ENCODE measurements at regions not wholly inside any gene's neighbourhood (a gene's known extent, or its start where the extent isn't known, plus 50 kb on each side); places are given as distances from the start of the nearest gene placed in this dataset.

DNA sequence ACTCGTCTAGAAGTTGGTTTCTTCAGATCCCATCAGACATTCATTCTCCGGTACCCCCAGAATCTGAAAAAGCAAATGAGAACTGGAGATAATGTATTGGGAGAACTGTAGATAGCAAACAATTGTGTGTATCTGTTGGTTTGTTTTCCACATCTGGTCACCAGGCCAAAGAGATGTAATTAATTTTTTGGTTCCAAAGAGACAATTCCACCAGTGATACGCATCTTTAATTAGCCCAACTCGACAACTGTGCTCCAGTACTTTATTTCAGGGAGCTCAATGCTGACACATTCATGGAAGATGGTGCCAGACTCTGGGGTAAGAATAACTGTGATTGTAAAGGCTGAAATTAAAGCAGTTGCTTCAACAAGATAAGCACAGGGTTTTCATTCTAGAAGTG is 74.5 kb downstream of the NPTX2 start:
- no peak for DNase-seq (ENCODE audit: low spot score)
- TF ChIP-seq, protein P1, sequence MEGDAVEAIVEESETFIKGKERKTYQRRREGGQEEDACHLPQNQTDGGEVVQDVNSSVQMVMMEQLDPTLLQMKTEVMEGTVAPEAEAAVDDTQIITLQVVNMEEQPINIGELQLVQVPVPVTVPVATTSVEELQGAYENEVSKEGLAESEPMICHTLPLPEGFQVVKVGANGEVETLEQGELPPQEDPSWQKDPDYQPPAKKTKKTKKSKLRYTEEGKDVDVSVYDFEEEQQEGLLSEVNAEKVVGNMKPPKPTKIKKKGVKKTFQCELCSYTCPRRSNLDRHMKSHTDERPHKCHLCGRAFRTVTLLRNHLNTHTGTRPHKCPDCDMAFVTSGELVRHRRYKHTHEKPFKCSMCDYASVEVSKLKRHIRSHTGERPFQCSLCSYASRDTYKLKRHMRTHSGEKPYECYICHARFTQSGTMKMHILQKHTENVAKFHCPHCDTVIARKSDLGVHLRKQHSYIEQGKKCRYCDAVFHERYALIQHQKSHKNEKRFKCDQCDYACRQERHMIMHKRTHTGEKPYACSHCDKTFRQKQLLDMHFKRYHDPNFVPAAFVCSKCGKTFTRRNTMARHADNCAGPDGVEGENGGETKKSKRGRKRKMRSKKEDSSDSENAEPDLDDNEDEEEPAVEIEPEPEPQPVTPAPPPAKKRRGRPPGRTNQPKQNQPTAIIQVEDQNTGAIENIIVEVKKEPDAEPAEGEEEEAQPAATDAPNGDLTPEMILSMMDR (IDR thresholded peaks at IDR 0.05; ENCODE audit: extremely low read depth, missing control alignments): no peak

DNA sequence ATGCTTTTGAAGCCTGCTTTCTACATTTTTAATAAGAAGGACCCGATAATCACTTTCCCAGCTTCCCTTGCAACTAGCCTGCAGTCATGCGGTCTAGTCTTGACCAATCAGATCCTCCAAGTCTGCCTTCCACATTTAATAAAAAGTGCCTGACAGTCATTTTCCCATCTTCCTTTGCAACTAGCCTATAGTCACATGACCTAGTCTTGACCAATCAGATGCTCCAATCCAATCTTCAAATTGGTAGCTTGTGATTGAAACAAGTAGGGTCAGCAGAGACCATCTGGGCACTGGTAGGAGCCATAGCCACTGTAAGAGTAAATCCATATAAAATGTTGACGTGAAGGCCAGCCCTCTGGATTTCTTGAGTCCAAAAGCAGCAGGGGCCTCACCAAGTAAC is 80.0 kb downstream of the NPTX2 start:
- DNase-seq (ENCODE audit: low spot score): no peak
- TF ChIP-seq, protein P1 (IDR thresholded peaks at IDR 0.05; ENCODE audit: extremely low read depth, missing control alignments): no peak

DNA sequence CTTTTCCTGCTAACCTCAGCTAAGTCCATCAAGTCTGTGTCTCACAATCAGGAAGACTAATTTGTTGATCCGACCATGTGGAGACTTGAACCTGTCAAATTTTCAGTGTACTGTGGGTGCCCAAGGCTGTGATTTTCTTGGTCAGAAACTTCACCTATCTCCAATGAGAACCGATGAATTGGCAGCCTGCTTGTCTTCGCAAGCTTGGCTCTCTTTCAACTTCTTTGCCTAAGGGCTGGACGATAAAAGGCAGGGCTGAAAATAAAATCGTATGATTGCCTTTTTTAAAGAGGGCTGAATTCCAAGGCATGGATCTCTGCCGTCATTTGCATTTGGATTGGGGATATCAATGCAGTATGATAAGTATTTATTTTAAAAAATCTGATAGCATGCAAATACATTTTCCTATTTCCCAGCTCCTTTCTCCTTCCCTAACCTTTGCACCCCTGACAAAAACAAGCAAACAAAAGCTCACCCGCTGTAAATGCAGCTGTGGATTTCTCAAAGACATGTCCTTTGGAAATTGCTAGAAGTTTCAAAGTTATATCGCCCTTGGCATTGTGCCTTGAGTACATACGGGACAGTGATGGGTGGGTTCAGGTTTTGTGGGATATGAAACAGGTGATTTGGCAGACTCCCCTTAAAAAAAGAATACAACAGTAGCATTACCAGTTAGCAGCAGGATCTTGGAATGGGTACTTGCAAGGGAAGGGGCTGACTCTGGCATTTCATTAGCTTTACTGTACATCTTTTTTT is 80.6 kb downstream of the NPTX2 start:
- TF ChIP-seq, protein P1 (IDR thresholded peaks at IDR 0.05; ENCODE audit: extremely low read depth, missing control alignments): no peak
- no peak for DNase-seq (ENCODE audit: low spot score)

- no peak for DNase-seq (ENCODE audit: low spot score)
- TF ChIP-seq, protein P1 (IDR thresholded peaks at IDR 0.05; ENCODE audit: extremely low read depth, missing control alignments): no peak
Observed at GRCh38 chr7:98698976-98699375, 81.9 kb downstream of the NPTX2 start.

DNA sequence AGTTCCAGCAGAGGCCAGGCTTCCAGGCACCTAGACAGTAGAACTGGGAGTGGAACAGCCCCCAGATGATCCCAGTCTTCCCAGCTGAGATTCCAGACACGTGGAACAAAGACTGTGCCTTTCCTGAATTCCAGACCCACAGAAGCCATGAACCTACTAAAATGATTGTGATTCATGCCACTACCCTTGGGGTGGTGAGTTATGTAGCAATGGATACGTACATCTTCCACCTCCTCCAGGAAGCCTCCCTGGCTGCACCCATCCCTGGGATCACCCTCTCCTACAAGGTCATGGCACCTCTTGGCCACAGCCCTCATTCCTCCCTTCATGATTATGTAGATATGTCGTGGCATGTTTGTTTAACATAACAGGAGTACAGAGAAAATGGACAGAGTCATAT is 83.4 kb downstream of the NPTX2 start:
- TF ChIP-seq, protein P1 (IDR thresholded peaks at IDR 0.05; ENCODE audit: extremely low read depth, missing control alignments): no peak
- no peak for DNase-seq (ENCODE audit: low spot score)

DNA sequence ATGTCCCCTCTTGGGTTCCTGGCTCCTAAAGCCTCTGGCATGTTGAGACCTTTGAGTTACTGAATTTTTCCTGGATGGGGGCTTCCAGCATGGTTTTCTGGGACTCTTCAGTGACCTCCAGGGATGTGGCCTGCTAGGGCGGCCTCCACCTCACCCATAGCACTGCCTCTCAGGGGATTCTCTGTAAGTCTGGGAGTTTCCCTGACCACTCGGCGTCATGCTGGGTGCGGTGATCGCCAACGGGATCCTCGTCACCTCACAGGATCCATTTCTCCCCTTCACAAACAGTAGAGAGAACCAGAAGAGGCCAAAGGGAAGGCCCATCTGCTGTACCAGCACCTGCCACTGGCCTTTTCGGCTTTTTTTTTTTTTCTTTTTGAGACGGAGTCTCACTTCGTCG is 84.3 kb downstream of the NPTX2 start:
- DNase-seq (ENCODE audit: low spot score): no peak
- TF ChIP-seq, protein P1 (IDR thresholded peaks at IDR 0.05; ENCODE audit: extremely low read depth, missing control alignments): no peak

DNA sequence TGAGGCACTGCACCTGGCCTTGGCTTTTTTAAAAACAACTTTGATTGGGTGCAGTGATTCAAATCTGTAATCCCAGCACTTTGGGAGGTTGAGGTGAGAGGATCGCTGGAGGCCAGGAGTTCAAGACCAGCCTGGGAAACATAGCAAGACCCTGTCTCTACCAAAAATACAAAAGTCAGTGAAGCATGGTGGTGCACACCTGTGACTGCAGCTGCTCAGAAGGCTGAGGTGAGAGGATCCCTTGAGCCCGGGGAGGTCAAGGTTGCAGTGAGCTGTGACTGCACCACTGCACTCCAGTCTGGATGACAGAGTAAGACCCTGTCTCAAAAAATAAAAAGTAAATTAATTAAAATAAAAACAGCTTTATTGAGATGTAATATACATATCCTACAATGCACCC is 84.9 kb downstream of the NPTX2 start:
- no peak for DNase-seq (ENCODE audit: low spot score)
- TF ChIP-seq, protein P1 (IDR thresholded peaks at IDR 0.05; ENCODE audit: extremely low read depth, missing control alignments): no peak
